ENCODE measurements at regions not wholly inside any gene's neighbourhood (a gene's known extent, or its start where the extent isn't known, plus 50 kb on each side); places are given as distances from the start of the nearest gene placed in this dataset.

- TF ChIP-seq CTCF (IDR thresholded peaks at IDR 0.05): no peak
- no peak for TF ChIP-seq POLR2A (IDR thresholded peaks at IDR 0.05)
Measured at GRCh38 chr11:70734379-70734778, 336.1 kb downstream of the CTTN start.
